T-helper 2 cell treated with Interferon-gamma antibody and Interleukin-4, amounts not matched to agents 100 ng/mL and 5 ng/mL, for 36 hours (primary cell): ENCODE measurements at regions not wholly inside any gene's neighbourhood (a gene's known extent, or its start where the extent isn't known, plus 50 kb on each side); places are given as distances from the start of the nearest gene placed in this dataset.

Experiments used
- intact Hi-C: fragments of 100-400 bp; cut with micrococcal nuclease; formaldehyde crosslinking; loops from one replicate; pipeline ENCODE4 v1.15.1; 2023

- intact Hi-C loops = no loop called here
Measured at GRCh38 chr3:90011131-90011530, 903.7 kb downstream of the EPHA3 start.

DNA sequence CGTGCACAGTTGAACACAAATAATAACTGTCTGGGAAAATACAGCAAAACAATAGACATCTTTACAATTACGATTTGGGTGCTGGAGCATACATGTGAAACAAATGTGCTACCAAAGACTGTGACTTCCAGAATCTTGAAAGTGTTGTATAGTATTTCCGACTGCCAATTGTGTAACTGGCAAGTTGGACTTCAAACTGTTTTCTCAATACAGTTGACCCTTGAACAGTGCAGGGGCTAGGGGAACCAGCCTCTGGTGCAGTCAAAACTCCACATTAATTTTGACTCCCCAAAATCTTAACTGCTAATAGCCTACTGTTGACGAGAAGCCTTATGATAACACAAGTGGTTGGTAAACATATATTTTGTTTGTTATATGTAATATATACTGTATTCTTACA, 904.2 kb downstream of the EPHA3 start:
- intact Hi-C loops = no loop called here

GRCh38 chr3:90011996-90012395, 904.6 kb downstream of the EPHA3 start:
- intact Hi-C loops = no loop called here

GRCh38 chr3:90015688-90016356, 908.4 kb downstream of the EPHA3 start:
- intact Hi-C loops = no loop called here

DNA sequence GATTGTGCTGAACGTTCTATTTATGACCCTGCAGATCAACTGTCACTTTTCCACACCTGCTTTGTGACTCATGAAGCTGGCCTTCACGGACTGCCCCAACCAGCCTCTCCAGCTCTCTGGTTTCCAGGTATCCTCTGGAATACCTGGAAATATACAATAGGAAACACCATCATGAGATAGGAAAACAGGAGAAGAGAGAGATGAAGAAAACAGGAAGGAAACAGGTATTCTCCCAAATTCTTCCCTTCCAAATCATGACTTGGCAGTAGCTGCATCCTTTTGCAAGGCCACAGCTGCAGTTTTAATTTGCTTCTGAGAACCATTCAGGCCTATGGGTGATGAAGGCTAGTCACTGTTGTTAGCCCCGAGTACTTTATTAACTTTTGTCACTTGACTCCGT, 909.1 kb downstream of the EPHA3 start:
- intact Hi-C loops = no loop called here

DNA sequence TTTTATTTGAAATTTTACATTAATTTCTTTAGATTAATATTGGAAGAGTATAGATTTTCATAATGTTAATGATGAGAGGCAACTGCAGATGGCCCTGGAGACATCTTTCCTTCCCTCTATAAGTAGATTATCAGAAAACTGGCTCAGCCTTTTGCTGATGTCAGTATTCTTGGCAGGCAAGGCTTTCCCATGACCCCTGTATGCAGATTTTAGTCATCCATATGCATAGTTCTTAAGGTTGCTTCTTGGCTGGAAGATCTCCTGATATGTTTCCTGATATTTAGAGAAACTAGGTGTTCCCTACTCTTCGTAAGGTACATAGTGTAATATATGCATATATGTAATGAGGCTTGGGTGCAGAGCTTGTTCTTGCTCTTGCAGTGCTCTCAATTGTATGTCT, 911.4 kb downstream of the EPHA3 start:
- intact Hi-C loops = no loop called here

DNA sequence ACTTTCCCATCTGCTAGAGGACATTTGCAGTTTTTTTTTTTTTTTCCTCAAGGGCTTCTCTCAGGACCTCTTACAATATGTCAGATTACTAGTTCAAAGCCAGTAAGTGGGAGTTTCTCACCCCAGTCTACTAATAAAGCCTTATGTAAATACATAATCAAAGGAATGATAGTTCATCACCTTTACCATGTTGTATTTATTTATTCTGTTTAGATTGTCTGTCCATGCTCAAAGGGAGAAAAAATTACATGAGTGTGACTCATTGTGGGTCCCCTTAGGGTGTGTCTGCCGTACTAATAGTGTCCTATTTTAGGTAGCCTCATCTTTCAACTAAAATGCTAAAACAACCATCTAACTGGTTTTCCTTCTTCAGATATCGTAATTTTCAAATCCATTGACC, 917.6 kb downstream of the EPHA3 start:
- intact Hi-C loops = no loop called here

GRCh38 chr3:90026406-90026805, 919.0 kb downstream of the EPHA3 start:
- intact Hi-C loops = no loop called here

- intact Hi-C loops = no loop called here
Measured at GRCh38 chr3:90031121-90031520, 923.7 kb downstream of the EPHA3 start.

DNA sequence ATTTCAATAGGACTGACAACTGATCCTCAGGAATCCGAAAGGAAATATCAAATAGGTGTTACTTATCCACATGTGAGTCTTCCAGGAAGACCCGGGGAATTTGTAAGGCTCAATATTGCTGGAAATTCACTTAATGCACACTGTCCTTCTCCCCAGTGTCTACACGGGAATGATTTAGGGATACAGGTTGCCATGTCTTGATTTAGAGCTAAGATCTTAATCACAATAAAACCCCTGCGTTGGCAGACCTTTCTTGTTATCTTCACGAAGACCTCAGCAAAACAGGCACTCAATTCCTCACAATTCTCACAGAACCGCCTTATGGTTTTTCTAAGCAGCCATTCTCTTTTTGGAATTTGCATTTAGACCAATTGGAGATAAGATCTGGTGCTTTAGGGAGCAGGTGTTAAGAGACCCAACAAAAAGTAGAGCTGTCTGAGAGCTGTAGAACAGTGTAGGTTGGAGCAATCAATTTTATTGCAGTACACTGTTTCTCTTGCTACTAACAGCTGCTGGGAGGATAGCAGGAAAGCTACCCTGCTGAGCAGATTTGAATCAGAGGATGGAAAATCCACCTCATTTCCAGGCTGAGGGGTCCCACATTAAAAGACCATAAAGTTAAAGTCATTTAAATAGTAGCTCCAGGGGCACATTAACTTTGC, 925.7 kb downstream of the EPHA3 start:
- intact Hi-C loops = no loop called here

DNA sequence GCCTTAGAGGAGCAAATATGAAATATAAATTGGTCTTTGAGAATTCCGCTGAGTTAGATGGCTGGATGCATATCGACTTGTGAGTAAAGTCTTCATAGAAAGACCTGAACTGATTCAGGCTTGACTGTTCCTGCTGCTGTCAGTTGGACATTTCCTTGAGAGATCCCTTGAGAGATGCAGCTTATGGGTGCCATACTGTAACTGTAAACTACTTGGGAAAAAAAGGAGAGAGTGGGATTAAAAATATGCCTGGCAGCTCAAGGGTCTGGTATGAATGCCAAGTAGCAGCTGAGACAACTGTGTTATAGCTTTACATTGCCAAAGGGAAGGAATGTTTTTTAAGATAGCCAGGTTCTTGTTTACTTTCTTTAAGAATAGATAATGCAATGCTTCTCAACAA, 926.6 kb downstream of the EPHA3 start:
- intact Hi-C loops = no loop called here

- intact Hi-C loops = no loop called here
Measured at GRCh38 chr3:90035643-90036042, 928.2 kb downstream of the EPHA3 start.

GRCh38 chr3:90036939-90037469, 929.6 kb downstream of the EPHA3 start:
- intact Hi-C loops = no loop called here

DNA sequence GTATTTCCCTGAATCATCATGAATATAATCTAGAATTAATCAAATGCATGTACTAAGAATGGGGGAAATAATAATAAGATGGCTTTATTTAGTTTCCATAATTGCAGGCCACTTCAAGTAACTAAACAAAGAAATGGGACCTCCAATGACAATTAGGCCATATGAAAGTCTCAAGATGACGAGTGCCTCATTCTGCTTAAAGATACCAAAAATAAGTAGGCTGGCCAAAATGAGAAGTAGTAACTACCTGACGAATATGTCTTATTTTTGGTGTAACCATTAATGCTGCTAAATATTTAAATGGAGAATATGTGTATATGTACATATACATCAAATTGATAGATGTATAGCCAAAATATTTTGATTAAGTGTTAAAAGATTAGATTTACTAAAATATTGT, 932.6 kb downstream of the EPHA3 start:
- intact Hi-C loops = no loop called here

- intact Hi-C loops = no loop called here
Measured at GRCh38 chr3:90040554-90040953, 933.1 kb downstream of the EPHA3 start.

DNA sequence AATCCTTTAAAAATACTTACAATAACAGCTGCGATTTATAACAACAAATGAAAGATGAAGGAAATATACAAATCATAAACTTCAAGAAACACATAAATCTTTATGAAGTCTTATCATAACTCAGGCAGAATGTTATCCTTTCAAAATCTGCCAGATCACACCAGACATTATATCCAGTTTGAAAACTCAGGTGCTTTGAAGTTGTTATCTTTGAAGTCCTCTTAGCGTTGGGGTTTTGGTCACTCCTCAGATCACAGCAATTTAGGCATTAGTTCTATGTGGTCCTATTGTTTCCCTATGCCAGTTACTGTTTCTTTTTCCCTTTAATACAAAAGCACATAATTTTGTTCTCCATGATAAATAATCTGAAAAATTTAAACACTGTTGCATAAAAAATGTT, 934.6 kb downstream of the EPHA3 start:
- intact Hi-C loops = no loop called here

GRCh38 chr3:90043287-90043686, 935.9 kb downstream of the EPHA3 start:
- intact Hi-C loops = no loop called here

DNA sequence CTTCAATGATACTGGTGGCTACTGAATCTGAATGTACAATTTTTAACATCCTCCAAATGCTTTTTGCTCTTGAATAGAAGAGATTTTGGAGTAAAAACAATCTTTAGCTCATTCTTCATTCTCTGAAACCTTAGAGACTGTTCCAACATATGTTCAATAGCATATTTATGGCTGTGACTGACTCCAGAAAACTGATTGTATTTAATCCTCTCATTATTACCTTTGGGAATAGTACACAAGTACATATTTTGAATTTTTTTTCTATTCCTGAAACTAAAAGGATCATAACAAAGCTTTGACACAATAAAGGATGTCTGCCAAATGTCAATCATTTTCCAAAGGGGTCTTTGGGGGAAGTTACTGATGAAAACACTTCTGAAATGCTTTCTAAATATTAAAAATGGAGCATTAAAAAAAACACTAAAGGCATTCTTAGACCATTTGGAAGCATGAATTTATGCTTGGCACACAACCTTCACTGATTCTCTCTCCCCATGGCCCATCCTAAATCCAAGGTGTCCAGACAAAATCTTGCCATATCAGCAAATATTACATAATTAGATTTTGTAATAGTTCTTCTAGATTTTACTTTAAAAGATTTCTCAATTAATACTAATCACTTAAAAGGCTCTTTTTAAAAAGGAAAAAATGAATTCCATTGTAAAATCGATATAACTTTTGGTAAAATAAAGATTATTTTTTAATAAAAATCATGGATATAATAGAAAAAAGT, 936.8 kb downstream of the EPHA3 start:
- intact Hi-C loops = no loop called here

DNA sequence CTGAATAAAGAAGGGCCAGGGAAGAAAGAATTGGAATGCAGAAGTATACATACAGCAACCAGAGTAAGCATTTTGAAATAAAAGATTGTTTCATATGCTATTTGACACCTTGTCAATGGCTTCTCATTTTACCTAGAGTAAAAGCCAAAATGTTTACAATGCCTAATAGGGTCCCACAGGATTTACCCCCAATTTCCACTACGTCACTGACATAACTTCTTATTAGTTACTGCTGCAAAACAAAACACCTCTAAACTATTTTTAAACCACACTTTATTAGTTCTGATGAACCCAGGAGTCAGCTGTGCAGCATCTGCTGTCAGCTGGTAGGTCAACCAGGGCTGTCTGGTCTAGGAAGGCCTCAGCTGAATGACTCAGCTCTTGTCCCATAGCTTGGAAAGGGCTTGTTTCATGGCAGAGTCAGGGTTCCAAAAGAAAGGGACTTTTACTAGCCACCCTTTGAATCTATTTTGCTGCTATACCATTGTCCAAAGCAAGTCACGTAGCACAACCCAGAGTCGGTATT, 945.1 kb downstream of the EPHA3 start:
- intact Hi-C loops = no loop called here

DNA sequence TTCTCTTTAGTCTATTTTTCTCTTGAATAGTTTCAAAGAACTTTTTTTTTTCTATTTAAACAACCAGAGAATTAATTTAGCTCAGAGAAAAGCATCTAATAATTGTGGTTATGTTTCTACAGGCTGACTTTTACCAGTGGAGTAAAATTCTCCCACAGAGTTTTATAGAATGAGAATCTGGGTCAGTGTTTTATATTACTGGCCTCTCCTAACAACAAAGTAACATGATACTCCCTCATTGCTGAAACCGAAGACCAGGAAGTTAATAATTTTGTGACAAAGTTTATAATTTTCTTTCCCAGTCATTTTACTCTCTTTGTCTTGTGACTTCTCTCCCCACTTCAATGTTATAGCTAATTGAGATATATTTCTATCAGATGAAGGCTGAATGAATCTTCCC, 946.9 kb downstream of the EPHA3 start:
- intact Hi-C loops = no loop called here

DNA sequence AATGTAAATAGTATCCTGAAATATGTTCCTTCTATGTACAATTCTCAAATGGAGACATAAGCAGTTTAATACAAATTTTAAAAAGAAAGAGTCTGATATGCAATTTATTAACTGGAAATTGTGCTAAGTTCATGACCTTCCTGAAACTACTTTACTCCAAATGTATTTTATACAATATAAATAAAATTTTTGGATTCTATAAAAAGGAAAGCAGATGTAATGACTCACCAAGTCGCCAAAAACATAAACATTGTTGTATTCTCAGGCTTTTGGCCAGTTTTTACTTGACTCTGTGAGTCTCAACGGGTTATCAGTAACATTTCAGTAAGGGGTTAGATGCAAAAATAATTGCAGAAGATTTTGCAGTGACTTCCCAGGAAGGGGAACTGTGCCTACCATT, 948.2 kb downstream of the EPHA3 start:
- intact Hi-C loops = no loop called here
